Hepatocyte (in vitro differentiated cells): ENCODE measurements at regions not wholly inside any gene's neighbourhood (a gene's known extent, or its start where the extent isn't known, plus 50 kb on each side); places are given as distances from the start of the nearest gene placed in this dataset.

Experiments used
- CTCF ChIP-seq: fragments of 200-600 bp; sonication (generic); IDR thresholded peaks from 2 replicates; pipeline ENCODE4 v1.5.1; 2016; ENCODE audit warnings: antibody characterized with exemption, mild to moderate bottlenecking; ENCODE audit not compliant: poor library complexity
- EZH2 ChIP-seq: fragments of 200-600 bp; sonication (generic); IDR thresholded peaks from 2 replicates; pipeline ENCODE4 v1.6.1; 2016; ENCODE audit warnings: antibody characterized with exemption, mild to moderate bottlenecking, borderline replicate concordance

- TF ChIP-seq CTCF, result no peak
- no peak for TF ChIP-seq EZH2
Observed at GRCh38 chr13:67292886-67293285, 62.8 kb upstream of the PCDH9 start.
